T-cell (primary cell): ENCODE measurements at regions not wholly inside any gene's neighbourhood (a gene's known extent, or its start where the extent isn't known, plus 50 kb on each side); places are given as distances from the start of the nearest gene placed in this dataset.

Experiments used
- ATAC-seq, 4 experiments: fragments of 200-7000 bp in 3 of 4; fragments of 150-1000 bp in 1 of 4; cut with Tn5 transposase; replicated peaks in 1 of 4; 1 replicate in 3 of 4; 2 replicates in 1 of 4; pipeline ENCODE4 v1.10.0; 2021; ENCODE audit warnings: moderate library complexity in 3 of 4, mild to moderate bottlenecking in 2 of 4, moderate number of reproducible peaks in 1 of 4
- CTCF ChIA-PET, 2 donors: fragments of 300-600 bp; sonication (Branson Sonifier 250); formaldehyde crosslinking; loops; one replicate each; lab custom pipeline; 2022; ENCODE audit warnings: antibody characterized with exemption in 2 of 2; lab: Charles Lee
- POLR2A ChIA-PET, 2 donors: fragments of 300-600 bp; sonication (Branson Sonifier 250); formaldehyde crosslinking; loops; one replicate each; lab custom pipeline; 2022; ENCODE audit warnings: antibody characterized with exemption in 2 of 2; lab: Charles Lee
- DNase-seq, 35 experiments: peaks; one replicate each; pipeline versions ENCODE4 v3.0.0 to v3.0.0-alpha.2; 2013 to 2023
- H3K27ac ChIP-seq: one replicate; pipeline ENCODE4 v1.5.1; 2013; ENCODE audit warnings: low read length
- H3K27me3 ChIP-seq, 2 experiments: replicated peaks in 1 of 2; 1 replicate in 1 of 2; 2 replicates in 1 of 2; pipeline versions ENCODE4 v1.6.1 to v1.7.0; 2013; ENCODE audit warnings: low read length in 1 of 2, mixed read lengths in 1 of 2; ENCODE audit not compliant: control insufficient read depth in 2 of 2, insufficient read depth in 2 of 2; ENCODE audit errors: extremely low read depth in 1 of 2
- H3K36me3 ChIP-seq, 2 donors: 1 replicate in 1 of 2; 2 replicates in 1 of 2; pipeline versions ENCODE4 v1.6.1 to v1.7.0; 2013; ENCODE audit warnings: low read length in 1 of 2; ENCODE audit not compliant: control insufficient read depth in 2 of 2, insufficient read depth in 1 of 2; ENCODE audit errors: extremely low read depth in 1 of 2
- H3K4me1 ChIP-seq, 2 experiments: 1 replicate in 1 of 2; 2 replicates in 1 of 2; pipeline versions ENCODE4 v1.6.1 to v1.7.0; 2013; ENCODE audit warnings: low read length in 2 of 2, mixed read lengths in 1 of 2; ENCODE audit not compliant: insufficient read depth in 2 of 2, control insufficient read depth in 1 of 2; ENCODE audit errors: extremely low read depth in 1 of 2
- H3K4me3 ChIP-seq, 2 donors: 1 replicate in 1 of 2; 2 replicates in 1 of 2; pipeline versions ENCODE4 v1.5.1 to v1.7.0; 2013; ENCODE audit warnings: mild to moderate bottlenecking in 2 of 2, low read length in 1 of 2, moderate library complexity in 1 of 2; ENCODE audit not compliant: control insufficient read depth in 1 of 2; ENCODE audit errors: extremely low read depth in 1 of 2
- H3K9me3 ChIP-seq: 2 replicates; pipeline ENCODE4 v1.7.0; 2013
- H3K27ac Mint-ChIP-seq, 2 donors: one replicate each; pipeline ENCODE4 v1.8.0; 2020 to 2021; ENCODE audit warnings: mild to moderate bottlenecking in 2 of 2, mixed read lengths in 2 of 2
- H3K27me3 Mint-ChIP-seq, 2 donors: one replicate each; pipeline ENCODE4 v1.8.0; 2021 to 2022; ENCODE audit warnings: mixed read lengths in 2 of 2
- H3K36me3 Mint-ChIP-seq: one replicate; pipeline ENCODE4 v1.8.0; 2021; ENCODE audit warnings: mixed read lengths
- H3K4me1 Mint-ChIP-seq, 3 donors: one replicate each; pipeline ENCODE4 v1.8.0; 2020 to 2022; ENCODE audit warnings: mixed read lengths in 3 of 3, mild to moderate bottlenecking in 1 of 3
- H3K4me3 Mint-ChIP-seq, 3 donors: one replicate each; pipeline ENCODE4 v1.8.0; 2020 to 2022; ENCODE audit warnings: mild to moderate bottlenecking in 3 of 3, mixed read lengths in 3 of 3, moderate library complexity in 3 of 3
- H3K9me3 Mint-ChIP-seq, 3 donors: one replicate each; pipeline ENCODE4 v1.8.0; 2020 to 2022; ENCODE audit warnings: mixed read lengths in 3 of 3
- WGBS: methylation state at CpG from one replicate; pipeline ENCODE4 v1.1.5; 2013; ENCODE audit warnings: missing lambda C conversion rate; ENCODE audit not compliant: insufficient coverage; 5-methylcytosine and 5-hydroxymethylcytosine counted together

DNA sequence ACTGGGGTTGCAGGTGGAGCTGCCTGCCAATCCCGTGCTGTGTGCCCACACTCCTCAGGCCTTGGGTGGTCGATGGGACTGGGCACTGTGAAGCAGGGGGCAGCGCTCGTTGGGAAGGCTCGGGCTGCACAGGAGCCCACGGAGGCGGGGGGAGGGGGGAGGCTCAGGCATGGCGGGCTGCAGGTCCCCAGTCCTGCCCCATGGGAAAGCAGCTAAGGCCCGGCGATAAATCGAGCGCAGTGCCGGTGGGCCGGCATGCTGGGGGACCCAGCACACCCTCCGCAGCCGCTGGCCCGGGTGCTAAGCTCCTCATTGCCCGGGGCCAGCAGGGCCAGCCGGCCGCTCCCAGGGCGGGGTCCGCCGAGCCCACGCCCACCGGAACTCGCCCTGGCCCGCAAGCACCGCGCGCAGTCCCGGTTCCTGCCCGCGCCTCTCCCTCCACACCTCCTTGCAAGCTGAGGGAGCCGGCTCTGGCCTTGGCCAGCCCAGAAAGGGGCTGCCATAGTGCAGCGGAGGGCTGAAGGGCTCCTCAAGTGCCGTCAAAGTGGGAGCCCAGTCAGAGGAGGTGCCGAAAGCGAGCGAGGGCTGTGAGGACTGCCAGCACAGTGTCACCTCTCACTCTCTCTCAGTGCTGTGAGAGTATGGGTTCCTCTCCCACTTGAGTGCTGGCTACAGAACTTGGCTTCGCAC, 1210.6 kb upstream of the NXPH2 start:
- Histone ChIP-seq H3K4me3 (no peak overlapping the region), H3K36me3 (no peaks in the 10 kb centered on the region), H3K9me3 (no peaks in the 10 kb centered on the region), H3K27me3 (no peaks in the 10 kb centered on the region), H3K4me1 (no peaks in the 10 kb centered on the region), H3K27ac (no peak overlapping the region)
- Mint-ChIP-seq H3K36me3 (no peaks in the 10 kb centered on the region), H3K27ac (no peak overlapping the region), H3K9me3 (peaks cover 19 to 33% (median 22%) of the 10 kb centered on the region in 3 donors), H3K4me3 (no peak overlapping the region), H3K27me3 (no peaks in the 10 kb centered on the region), H3K4me1 (no peaks in the 10 kb centered on the region)
- ChIA-PET CTCF (no interaction called here), POLR2A (no interaction called here)
- WGBS = 95% methylated on average over 27 of the region's 40 CpGs
- DNase-seq (no peak), ATAC-seq (no peak)

DNA sequence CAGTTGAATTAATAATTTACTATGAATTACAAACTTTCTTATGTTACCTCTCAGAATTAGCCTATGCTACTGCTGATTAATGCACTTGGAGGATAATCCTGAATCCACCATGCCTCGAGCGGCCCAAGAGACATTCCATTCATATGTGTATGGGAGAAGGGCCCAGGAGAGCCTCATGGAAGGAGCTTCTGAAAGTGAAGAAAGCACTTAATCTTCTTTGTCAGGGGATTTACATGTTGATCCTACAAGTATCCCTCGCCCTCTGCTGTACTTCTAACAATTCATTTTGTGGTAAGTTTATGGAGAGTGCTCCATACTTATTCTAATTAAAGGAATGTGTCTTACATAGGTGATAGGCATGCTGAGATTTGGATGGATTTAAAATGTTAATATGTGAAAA, 1189.1 kb upstream of the NXPH2 start:
- ATAC-seq = no peak
- Mint-ChIP-seq H3K27ac (no peak overlapping the region), H3K4me1 (no peaks in the 10 kb centered on the region), H3K27me3 (no peaks in the 10 kb centered on the region), H3K9me3 (peaks cover 5 to 34% (median 29%) of the 10 kb centered on the region in 3 donors), H3K4me3 (no peak overlapping the region), H3K36me3 (no peaks in the 10 kb centered on the region)
- no peak overlapping the region for H3K4me3 ChIP-seq
- H3K27ac ChIP-seq = no peak overlapping the region
- ChIA-PET CTCF (no interaction called here), POLR2A (no interaction called here)
- no peaks in the 10 kb centered on the region for H3K4me1 ChIP-seq
- no peak for DNase-seq
- 60% methylated on average over 1 of the region's 3 CpGs for WGBS
- no peaks in the 10 kb centered on the region for H3K9me3 ChIP-seq
- H3K27me3 ChIP-seq = no peaks in the 10 kb centered on the region
- no peaks in the 10 kb centered on the region for H3K36me3 ChIP-seq

DNA sequence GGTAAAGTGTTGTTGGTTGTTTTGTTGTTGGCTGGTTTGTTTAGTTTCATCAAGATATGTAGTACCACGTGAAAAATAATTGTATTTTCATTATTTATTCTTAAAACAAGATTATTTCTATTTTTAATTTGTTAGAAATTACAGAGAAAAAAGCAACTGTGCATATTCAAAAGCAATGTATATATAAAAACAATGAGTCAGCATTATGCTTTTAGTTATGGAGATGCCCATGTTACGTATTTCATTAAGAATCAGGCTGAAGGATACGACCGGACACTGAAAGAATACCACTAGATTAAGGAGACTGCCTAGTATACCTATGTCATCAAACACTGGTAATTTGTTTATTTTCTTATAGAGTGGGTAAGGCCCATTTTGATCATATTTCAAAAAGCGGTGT, 1188.4 kb upstream of the NXPH2 start:
- H3K9me3 Mint-ChIP-seq = peaks cover 5 to 33% (median 24%) of the 10 kb centered on the region in 3 donors
- H3K36me3 Mint-ChIP-seq = no peaks in the 10 kb centered on the region
- no peaks in the 10 kb centered on the region for H3K4me1 Mint-ChIP-seq
- no peaks in the 10 kb centered on the region for H3K27me3 Mint-ChIP-seq
- DNase-seq (no peak), ATAC-seq (no peak)
- no peaks in the 10 kb centered on the region for H3K4me1 ChIP-seq
- H3K27ac ChIP-seq = no peak overlapping the region
- H3K27ac Mint-ChIP-seq = no peak overlapping the region
- ChIA-PET CTCF (no interaction called here), POLR2A (no interaction called here)
- no CpG with 5 or more reads among the region's 5 CpGs for WGBS
- H3K36me3 ChIP-seq = no peaks in the 10 kb centered on the region
- H3K4me3 Mint-ChIP-seq = no peak overlapping the region
- no peaks in the 10 kb centered on the region for H3K27me3 ChIP-seq
- H3K9me3 ChIP-seq = no peaks in the 10 kb centered on the region
- H3K4me3 ChIP-seq = no peak overlapping the region

DNA sequence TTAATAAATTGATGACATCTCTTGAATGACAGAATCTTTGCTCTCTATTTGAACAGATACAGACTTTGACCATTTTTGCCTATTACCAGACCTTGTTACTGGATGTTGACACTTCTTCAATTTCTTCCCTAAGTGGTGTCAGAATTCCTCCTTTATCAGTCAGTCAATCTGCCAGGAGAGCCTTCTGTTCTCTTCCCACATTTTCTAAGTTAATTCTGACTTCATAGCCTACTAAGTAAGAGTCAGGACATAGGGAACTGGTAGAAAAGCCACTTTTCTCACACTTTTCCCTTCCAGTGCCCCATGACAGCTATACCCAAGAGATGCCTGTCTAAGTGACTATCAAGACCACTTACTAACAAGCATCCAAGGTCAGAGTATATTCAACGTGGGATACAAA, 1187.5 kb upstream of the NXPH2 start:
- no peaks in the 10 kb centered on the region for H3K27me3 ChIP-seq
- no CpG with 5 or more reads among the region's 1 CpG for WGBS
- Mint-ChIP-seq H3K4me3 (no peak overlapping the region), H3K36me3 (no peaks in the 10 kb centered on the region), H3K4me1 (no peaks in the 10 kb centered on the region), H3K9me3 (peaks cover 5 to 24% (median 16%) of the 10 kb centered on the region in 3 donors), H3K27me3 (no peaks in the 10 kb centered on the region), H3K27ac (no peak overlapping the region)
- no peaks in the 10 kb centered on the region for H3K4me1 ChIP-seq
- CTCF ChIA-PET = no interaction called here
- no peaks in the 10 kb centered on the region for H3K36me3 ChIP-seq
- POLR2A ChIA-PET = no interaction called here
- no peak overlapping the region for H3K27ac ChIP-seq
- no peaks in the 10 kb centered on the region for H3K9me3 ChIP-seq
- DNase-seq (no peak), ATAC-seq (no peak)
- H3K4me3 ChIP-seq = no peak overlapping the region

DNA sequence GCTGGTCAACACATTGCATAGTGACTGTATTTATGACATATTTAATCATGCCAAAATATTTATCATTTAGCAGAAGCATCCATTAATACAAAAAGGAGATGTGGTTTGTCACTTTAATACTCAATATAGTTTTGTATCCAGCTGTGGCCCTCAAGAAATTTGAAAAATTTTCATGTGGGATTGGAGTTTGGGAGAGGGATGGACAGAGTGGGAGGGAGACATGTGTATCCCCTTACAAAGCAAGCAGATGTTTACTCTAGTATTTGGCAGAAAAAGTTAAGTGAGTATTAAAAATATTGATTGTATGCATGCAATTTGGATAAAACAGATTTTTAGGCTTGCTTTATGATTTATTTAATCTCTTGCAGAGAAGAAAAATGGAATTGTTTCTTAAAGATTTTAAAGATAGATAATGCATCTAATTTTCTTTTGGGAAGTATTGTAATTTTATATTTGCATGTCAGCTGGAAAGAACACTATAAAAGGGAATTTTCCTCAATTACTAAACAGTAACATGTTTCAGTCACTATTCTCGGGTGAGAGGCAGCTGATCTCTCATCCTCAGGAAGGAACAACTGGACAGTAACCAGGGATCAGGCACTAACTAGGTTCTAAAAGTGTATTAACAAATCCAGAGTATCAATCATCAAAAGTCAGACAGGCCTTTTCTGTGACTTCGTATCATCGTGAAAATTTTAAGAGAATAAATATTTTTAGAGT, 1184.7 kb upstream of the NXPH2 start:
- no peaks in the 10 kb centered on the region for H3K27me3 Mint-ChIP-seq
- no peaks in the 10 kb centered on the region for H3K4me1 Mint-ChIP-seq
- Histone ChIP-seq H3K27me3 (no peaks in the 10 kb centered on the region), H3K9me3 (no peaks in the 10 kb centered on the region), H3K4me1 (no peaks in the 10 kb centered on the region), H3K27ac (no peak overlapping the region), H3K36me3 (no peaks in the 10 kb centered on the region), H3K4me3 (no peak overlapping the region)
- no peak for ATAC-seq
- ChIA-PET POLR2A (no interaction called here), CTCF (no interaction called here)
- H3K27ac Mint-ChIP-seq = no peak overlapping the region
- no peak overlapping the region for H3K4me3 Mint-ChIP-seq
- H3K36me3 Mint-ChIP-seq = no peaks in the 10 kb centered on the region
- H3K9me3 Mint-ChIP-seq = peaks cover 0 to 27% (median 18%) of the 10 kb centered on the region in 3 donors
- 78% methylated on average over 1 of the region's 3 CpGs for WGBS
- DNase-seq = no peak

DNA sequence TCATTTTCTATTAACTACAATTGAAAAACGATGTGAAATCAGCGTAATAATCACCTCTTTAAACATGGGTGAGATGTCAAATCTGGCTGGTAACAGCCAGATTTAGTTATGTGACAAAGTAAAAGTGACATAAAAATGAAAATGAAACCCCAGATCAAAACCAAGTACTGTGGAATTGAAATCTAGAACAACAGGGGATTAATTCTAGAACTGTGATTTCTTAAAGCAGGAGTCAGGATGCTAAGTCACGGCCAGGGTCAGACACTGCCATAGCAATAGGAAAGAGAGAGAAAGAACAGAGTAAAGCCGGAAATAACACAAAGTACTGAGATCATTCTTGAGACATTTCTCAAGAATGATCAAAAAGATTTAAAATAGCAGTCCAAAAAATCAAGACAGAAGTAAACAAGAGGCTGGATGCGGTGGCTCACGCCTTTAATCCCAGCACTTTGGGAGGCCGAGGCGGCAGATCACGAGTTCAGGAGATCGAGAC, 1183.7 kb upstream of the NXPH2 start:
- H3K27me3 Mint-ChIP-seq = no peaks in the 10 kb centered on the region
- no peak overlapping the region for H3K27ac ChIP-seq
- no peak overlapping the region for H3K4me3 ChIP-seq
- CTCF ChIA-PET = no interaction called here
- ATAC-seq = no peak
- H3K4me1 Mint-ChIP-seq = no peaks in the 10 kb centered on the region
- no peak overlapping the region for H3K27ac Mint-ChIP-seq
- H3K27me3 ChIP-seq = no peaks in the 10 kb centered on the region
- no peaks in the 10 kb centered on the region for H3K9me3 ChIP-seq
- no peaks in the 10 kb centered on the region for H3K36me3 Mint-ChIP-seq
- peaks cover 0 to 30% (median 18%) of the 10 kb centered on the region in 3 donors for H3K9me3 Mint-ChIP-seq
- no peaks in the 10 kb centered on the region for H3K36me3 ChIP-seq
- DNase-seq = no peak
- POLR2A ChIA-PET = no interaction called here
- WGBS = 84% methylated on average over 2 of the region's 10 CpGs
- no peak overlapping the region for H3K4me3 Mint-ChIP-seq
- no peaks in the 10 kb centered on the region for H3K4me1 ChIP-seq
